Activated CD4-positive, CD25-positive, alpha-beta regulatory T cell treated with anti-CD3 and anti-CD28 coated beads, Interleukin-2, amount 50 U/mL, for 24 hours (primary cell): ENCODE measurements at regions not wholly inside any gene's neighbourhood (a gene's known extent, or its start where the extent isn't known, plus 50 kb on each side); places are given as distances from the start of the nearest gene placed in this dataset.
"Not testable (repeated sequence)": the region's sequence is repeated elsewhere in the genome, so short reads cannot be mapped to it uniquely, and the experiment has no call there.

Source experiments
- ATAC-seq, 2 donors: fragments of 150-1000 bp; cut with Tn5 transposase; one replicate each; pipeline ENCODE4 v1.10.0; 2021; ENCODE audit warnings: mild to moderate bottlenecking in 1 of 2, moderate library complexity in 1 of 2

DNA sequence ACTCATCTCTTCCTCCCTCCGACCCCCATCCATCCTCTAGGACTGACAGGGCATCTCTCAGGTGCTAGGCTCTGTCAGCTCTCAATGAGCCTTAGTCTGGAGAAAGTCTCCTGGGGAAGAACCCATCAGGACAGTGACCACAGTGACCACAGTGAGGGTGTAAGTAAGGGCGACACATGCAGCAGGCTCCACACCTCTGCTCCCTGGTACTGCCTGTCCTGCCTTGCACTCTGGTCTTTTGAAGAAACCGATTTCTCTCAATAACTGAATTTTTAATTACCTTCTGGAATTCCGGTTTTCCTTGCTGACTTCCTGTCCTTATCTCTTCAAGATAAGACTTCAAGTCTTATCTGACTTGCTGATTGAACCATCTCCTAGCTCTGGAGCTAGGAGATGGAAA is 190.2 kb downstream of the ACTR3B start:
- no peak for ATAC-seq

DNA sequence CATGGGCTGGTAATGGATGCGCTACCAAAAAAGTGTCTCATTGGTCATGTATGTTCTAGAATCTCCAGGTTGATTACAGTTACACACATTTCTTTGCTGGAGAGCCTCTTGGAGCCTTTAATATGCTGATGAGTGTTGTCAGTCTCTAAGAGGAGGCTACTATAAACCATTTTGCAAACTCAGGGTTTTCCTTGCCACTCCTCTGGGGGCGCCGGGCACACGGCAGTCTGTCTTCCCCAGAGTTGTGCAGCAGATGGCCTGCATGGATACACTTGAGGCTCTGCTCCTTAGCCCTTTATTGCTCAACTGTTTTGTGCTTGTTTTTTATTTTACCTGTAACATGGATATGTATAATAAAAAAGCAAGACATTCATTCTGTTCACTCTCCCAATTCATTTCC is 196.5 kb downstream of the ACTR3B start:
- ATAC-seq: no peak

DNA sequence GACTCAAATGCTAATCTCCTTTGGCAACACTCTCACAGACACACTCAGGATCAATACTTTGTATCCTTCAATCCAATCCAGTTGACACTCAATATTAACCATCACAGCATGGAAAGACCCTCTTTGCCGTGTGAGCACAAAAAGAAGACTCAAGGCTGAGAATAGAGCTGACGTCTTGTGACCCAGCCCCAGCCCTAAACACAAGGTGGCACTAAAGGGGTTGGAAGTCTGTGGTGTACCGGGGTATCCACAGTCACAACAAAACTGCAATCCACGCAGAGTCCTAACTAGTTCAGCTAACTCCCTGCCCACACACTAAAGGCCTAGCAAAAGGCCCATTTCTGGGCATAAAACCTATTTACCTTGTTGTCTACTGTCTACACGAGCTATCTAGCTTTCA is 200.1 kb downstream of the ACTR3B start:
- no peak for ATAC-seq

DNA sequence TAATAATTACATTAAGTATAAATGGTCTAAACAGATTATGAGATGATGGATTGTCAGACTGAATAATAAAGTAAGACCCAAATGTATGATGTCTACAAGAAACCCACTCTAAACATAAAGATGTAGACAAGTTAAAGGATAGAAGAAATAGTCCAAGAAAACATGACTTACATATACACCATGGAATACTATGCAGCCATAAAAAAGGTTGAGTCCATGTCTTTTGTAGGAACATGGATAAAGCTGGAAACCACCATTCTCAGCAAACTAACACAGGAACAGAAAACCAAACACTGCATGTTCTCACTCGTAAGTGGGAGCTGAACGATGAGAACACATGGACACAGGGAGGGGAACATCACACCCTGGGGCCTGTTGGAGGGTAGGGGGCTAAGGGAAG is 202.2 kb downstream of the ACTR3B start:
- ATAC-seq: not testable (repeated sequence)

DNA sequence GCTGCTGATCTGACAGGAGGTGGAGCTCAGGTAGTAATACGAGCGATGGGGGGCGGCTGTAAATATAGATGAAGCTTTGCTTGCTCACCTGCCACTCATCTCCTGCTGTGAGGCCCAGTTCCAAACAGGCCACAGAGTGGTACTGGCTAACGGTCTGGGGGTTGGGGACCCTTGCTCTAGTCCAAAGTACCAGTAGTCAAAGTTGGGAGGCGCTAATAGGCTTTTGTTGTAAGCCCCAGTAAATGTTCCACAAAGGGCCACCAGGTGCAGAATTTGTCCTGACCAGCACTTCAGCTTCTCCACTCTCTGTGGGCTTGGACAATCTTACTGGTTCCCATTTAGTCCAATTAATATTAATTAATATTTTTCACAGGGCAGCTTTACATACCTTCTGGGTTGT is 206.6 kb downstream of the ACTR3B start:
- no peak for ATAC-seq

DNA sequence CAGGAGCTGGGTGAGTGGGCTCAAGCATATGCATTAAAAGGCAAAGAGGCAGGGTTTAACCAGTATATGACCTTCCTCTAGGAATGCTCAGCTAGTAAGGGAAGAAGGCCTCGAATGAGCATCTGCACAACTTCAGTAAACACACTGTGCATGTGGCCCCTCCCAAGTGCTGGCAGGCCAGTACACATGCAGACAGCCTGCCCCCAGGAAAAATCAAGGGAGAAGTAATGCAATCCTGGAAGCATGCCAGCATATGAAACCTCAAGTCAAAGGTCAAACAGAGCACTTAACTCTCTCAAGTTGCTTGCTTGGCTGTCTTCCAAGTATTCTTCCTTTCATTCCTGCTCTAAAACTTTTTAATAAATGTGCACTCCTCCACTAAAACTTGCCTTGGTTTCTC is 208.4 kb downstream of the ACTR3B start:
- no peak for ATAC-seq

DNA sequence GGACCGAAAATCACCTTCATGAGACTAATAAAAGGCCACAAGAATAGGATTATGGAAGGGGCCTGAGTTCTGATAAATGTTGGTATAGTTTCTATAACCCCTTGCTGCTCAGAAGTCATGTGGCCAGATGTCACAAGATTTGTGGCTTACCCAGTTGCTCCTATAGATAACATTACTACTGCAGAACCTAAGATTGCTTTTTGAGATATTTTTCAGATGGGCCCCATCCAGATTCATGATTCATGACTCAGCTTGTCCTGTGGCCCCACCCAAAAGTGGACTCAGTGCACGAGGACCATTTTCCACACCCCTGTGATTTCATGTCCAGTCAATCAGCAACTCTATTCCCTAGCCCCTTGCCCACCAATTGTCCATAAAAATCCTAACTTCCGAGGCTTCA is 209.0 kb downstream of the ACTR3B start:
- ATAC-seq: no peak

DNA sequence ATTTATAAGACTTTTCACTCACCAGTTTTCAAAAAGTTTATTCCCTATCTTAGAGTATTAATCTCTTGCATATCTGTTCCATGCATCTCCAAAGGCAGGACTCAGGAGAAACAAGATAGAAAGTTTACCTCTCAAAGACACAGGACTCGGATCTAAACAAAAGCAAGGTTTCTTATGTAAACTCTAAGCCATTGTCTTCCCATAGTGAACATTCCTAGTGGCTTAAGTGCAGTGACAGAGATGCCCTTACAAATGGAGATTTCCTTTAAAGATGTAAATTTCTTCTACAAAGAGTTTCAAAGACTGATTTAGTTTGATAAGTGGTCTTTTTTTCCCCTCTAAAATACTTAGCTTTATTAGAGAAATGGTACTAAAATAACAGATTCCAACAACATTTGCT is 209.8 kb downstream of the ACTR3B start:
- no peak for ATAC-seq

DNA sequence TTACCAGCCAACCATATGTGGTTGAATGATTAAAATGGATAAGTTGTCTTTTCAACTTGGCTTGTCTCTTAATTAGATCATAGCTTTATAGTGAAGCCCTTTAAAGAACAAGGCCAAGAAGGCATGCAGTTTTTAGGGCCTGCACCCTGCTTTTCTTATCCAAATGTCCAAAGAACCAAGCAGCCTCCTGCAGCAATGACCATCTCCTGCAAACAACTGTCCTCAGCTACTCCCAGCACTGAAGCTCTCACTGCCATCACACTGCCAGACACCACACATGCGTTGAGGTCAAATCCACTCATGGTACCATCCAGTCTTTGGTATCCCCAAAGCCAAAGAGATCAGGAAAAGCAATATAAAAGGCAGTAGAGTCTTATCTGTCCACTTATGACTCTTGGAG is 210.3 kb downstream of the ACTR3B start:
- ATAC-seq: no peak

DNA sequence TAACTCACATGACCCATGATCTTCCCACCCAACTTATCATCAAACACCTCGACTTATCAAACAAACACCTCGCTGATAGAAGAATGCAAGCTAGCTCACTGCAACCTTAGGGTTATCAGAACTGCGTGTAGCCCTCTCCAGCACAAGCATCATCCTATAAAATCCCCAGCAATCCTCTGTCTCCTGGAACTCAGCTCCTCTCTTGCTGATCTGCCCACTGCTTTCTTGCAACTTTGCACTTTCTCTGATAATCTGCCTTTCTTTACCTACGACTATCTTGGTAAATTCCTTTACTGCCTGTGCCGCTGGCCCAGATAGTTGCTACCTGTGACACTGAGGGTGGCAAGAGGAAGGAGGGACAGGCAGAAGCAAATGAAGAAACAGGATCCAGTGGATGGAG is 210.9 kb downstream of the ACTR3B start:
- no peak for ATAC-seq

DNA sequence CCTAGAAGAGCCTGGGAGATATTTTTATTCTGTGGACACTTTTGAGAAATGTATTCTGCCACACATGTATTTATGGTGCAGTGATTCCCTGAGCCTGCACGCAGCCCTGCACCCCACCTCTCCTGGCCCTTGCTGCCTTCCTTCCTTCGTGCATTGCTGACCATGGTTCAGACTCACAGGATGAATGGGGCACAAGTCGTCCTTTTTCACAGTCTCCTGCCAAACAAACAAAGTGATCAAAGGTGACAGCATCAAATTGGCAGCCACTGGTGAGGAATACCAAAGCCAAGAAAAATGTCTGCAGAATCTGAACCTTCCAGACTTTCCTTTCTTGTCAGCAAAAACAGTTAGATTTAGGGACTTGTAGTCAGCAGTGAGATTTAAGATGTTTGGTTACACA is 215.0 kb downstream of the ACTR3B start:
- ATAC-seq: no peak

DNA sequence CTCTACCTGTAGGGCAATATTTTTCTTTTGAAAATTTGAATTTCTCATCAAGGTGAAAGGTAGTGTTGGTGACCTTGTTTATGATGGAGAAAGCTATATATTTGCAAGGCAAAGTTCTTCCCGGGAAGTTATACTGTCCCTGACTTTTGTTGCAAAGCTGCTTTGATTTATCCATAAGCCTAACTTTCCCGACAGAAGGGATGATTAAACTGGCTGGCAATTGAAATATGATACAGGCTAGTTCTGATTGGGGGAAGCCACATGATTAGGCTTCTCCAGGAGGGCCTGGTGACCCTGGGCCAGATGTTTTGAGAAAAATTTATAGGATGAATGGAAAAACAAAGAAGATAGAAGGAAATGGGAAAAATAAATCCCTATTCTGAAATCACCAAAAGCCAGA is 215.5 kb downstream of the ACTR3B start:
- ATAC-seq: no peak

DNA sequence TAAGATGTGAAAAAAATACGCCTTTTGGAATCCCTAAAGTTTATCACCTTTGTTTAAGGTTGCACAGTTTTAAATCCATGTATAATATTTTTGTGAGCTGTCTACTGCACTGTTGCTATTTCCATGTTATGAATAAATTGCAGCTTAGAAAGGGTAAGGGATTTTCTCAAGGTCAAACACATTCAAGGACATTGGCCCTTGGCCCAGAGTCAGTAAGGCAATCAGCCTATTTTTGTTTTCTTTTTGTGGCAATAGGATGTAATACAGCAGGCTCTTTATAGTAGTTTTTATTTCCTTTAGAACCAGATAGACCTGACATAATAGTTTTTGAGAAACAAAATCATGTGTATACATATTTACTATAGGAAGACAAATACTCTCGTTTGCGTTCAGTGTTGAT is 219.8 kb downstream of the ACTR3B start:
- ATAC-seq: no peak

DNA sequence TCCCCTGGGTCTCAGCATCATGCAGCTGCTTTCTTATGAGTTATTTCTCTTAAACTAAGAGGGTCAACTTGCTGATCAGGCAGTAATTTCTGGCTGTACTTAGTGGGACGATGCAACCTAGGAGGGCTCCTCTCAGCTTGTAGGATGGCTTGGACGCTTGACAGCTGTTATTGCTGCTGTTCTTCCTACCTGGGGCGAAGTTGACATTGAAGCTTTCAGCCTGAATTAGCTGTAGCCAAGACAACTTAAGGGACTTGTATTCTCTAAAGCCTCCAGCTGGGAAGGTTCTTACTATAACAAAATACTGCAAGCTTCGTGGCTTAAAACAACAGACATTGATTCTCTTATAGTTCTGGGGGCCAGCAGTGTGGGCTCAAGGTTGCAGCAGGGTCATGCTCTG is 224.9 kb downstream of the ACTR3B start:
- ATAC-seq: no peak

DNA sequence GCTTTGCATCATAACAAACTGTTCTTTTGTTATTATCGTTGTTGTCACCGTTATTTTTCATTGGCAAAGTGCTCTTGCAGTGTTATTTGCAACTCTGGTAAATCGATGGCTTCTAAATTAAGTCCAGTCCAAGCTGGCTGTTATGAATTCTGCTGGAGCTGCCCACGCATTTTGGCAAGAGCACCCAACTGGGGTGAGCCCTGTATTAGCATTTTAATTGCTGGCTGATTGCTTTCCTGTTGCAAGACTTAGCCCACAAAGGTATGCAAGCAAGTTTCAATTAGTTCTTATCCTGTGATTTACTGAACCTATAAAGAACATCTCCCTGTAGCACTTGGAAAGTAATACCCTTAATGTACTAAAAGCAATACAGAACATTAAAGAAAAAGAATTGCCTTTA is 226.8 kb downstream of the ACTR3B start:
- no peak for ATAC-seq

DNA sequence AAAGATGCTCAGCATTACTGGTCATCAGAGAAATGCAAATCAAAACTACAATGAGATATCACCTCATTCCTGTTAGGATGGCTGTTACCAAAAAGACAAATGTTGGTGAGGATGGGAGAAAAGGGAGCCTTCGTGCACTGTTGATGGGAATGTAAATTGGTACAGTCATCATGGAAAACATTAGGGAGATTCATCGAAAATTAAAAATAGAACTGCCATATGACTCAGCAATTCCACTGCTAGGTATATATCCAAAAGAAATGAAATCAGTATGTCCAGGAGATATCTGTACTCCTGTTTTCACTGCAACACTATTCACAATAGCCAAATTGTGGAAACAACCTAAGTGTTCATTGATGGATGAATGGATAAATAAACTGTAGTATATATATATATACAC is 228.1 kb downstream of the ACTR3B start:
- ATAC-seq: no peak

DNA sequence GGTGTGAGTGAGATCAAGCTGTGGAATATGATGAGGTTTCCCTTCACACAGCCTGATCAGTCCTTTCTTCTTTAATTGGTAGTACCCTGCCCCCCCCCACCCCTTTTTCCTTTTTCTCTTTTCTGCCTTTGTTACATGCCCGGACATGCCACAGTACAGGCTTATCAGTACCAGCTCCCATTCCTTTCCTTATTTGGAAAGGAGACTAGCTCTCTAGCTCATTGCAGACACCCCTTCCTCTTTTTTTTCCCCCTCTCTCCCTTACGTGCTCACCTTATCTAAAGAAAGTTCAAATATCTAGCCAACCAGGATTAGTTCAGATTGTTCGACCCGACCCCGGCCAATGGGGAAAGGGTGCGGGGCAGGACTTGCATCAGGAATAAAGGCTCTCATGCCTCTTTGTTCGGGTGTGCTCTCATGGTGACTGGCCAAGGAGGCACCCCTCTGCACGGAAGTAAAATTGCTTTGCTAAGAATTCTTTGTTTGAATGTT is 230.4 kb downstream of the ACTR3B start:
- no peak for ATAC-seq

DNA sequence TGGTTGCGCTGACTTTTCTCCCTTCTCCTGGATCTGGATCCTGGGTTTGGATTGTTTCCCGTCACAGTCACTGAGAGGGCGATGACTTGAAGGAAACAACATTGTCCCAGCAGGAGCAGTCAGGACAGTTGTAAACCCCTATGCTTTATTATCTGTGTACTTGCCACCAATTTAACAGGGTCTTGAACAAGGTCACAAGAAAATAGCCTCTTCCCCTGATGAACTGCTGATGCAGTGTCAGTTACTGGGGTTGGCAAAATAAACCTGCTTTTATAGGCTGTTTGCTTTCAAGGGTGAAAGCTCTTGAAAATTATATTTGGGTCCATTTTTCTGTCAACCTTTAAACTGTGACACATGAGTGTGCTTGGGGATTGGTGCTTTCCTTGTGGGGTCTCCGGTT is 238.9 kb downstream of the ACTR3B start:
- no peak for ATAC-seq

DNA sequence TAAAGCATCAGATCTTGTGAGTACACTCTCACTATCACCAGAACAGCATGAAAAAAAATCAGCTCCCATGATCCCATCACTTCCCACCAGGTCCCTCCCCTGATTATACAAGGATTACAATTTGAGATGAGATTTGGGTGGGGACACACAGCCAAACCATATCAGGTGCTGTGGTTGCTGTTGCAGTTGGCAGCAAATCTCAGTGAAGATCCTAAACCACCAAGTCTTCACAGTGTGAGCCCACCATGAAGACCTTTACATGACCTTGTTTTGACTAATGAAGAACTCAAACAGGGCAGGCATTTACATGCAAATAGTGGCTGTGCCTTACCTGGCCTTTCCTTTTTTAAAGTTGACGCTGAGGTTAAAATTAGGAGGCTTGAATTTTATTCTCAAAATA is 242.6 kb downstream of the ACTR3B start:
- no peak for ATAC-seq

DNA sequence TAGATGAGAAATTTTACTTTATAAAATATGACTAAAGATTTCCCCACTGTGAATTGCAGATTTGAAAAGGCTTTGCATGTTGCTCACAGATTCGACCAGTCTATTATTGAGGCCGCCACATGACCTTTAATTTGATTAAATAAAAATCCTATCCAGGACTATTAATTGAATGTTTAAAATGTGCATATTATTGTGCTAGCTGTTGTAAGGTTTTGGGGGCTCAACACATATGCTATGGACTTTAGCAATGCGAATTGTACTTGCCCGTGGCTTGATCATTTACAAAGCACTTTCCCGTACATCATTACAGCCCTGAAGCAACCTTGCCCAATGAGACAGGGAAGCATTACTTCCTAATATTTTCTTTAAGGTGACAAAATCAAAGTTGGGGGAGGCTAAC is 243.0 kb downstream of the ACTR3B start:
- no peak for ATAC-seq

DNA sequence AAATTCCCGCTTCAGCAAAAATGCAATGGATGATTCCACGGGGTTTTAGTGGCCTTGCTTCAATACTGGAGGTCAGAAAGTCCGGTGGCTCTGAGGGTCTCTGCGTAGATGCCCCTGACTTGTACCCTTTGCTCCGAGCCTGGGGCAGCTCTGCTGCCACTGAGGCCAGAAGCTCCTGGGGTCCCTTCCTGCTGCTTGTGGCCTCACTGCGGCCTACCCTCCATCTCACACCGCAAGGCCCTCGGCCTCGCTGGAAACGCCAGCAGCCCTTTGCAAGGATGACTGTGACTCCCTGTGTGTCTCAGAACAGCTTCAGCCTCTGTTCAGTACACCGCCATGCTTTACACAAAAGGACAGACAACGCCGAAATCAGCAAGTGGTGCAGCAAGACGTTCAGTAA is 244.8 kb downstream of the ACTR3B start:
- ATAC-seq: no peak

DNA sequence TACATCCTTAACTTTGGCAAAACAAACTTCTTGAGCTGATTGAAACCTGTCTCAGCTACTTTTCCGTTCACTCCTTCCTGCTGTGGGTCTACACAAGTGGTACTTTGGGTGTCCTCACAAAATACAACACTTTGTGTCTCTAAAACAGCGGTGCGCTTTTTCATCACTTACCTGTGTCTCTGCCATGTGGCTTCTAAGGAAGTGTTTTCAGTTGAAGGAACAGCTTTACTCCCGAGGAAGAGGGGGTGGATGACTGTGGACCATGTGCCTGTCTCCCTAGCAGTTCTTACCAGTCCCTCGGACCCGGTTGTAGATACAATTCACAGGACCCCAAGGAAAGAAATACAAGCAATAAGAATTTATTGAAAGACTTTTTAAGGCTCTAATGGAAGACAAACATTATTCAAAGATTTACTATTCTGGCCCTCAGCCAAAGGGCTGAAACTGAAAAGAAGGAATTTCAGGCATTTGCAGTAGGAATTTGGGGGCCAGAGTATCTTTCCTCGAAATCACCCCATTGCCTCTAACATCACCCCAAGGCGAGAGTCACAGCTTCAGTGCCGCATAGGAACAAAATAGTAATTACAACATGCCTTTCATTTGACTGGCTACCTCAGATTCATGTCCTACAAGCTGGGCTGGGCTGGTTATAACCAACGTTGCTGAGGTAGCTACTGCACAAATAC is 246.3 kb downstream of the ACTR3B start:
- no peak for ATAC-seq

DNA sequence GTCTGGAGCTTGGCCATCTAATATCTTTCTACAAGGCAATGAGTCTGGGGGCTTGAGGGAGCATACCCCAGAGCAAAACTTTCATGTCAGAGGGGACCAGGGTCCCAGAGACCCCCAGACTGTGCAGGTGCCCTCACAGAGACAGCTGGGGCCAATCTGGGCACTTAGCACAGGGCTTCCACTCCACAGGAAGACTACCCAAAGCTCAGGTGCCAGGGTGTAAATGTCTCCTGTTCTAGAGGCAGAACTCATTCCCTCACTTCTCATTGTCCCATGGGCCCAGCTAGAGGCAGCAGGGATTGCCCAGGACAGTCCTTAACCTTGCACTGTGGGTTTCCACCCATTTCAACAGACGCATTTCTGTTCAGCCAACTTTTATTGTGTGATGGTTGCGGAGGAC is 246.9 kb downstream of the ACTR3B start:
- ATAC-seq: no peak

DNA sequence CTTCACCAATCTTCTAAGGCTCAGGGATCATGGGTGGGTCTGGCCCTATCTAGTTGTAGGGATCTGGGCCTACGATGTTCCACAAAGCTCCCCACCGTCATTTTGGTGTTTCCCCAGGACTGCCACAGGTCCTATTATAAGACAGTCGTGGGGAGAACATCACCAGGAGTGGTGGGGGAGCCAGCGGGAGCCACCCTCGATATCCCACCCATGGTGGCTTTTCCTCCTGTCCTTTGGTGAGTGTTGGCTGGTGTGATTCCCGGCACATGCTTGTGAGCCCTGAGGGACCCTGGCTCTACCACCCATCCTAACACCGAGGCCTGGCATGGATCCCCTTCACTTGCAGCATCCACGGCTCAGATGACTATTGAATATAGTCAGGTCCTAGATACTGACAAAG is 247.4 kb downstream of the ACTR3B start:
- ATAC-seq: no peak

DNA sequence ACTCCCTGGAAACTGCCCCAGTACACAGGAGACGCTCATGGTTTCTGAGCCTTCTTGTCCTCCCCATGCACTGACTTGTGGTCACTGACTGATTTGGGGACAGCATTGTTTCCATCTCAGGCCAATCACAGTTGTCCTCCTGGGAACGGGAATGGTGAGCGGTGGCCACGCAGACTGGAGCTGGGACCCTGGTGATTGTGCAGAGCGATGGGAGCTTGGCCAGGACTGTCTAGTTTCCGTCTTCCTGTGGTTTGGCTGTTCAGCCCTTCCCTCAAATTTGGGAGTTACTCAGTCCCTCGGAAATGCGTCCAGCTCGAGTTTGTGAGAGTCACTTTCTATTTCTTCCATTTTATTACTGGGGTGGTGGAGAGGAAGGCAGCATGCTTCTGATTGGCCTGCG is 250.9 kb downstream of the ACTR3B start:
- no peak for ATAC-seq

DNA sequence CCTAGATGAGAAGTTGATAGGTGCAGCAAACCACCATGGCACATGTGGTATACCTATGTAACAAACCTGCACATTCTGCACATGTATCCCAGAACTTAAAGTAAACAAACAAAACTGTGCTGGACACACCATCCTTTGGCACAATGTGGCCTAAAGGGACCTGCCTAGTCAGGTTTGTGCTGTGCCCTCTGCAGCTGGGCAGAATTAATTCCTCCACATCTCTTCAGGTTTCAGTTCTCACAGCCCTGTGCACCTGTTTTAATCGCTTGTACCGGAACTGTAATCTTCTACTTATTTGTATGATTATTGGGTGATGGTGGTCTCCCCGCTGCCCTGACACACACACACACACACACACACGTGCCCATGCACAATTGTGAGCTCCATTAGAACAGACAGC is 252.7 kb downstream of the ACTR3B start:
- no peak for ATAC-seq
